IMR-90 (cell line): ENCODE measurements at regions not wholly inside any gene's neighbourhood (a gene's known extent, or its start where the extent isn't known, plus 50 kb on each side); places are given as distances from the start of the nearest gene placed in this dataset.

ENCODE experiments used
- ATAC-seq: fragments of 200-7000 bp; cut with Tn5 transposase; 2 replicates; pipeline ENCODE4 v1.9.1; 2020; ENCODE audit warnings: low read depth, mild to moderate bottlenecking, moderate library complexity
- BruUV-seq: library from RNA; stranded (reverse); fragments of 400-500 nt; replicated peaks from 2 replicates; lab custom pipeline; 2021; lab: Mats Ljungman, UMichigan
- CTCF ChIA-PET: fragments of 300-600 bp; formaldehyde crosslinking; extraction: SDS; loops from one replicate; lab custom pipeline; 2021; ENCODE audit warnings: antibody characterized with exemption; lab: Yijun Ruan, JAX
- POLR2A ChIA-PET: fragments of 300-600 bp; sonication (Branson Sonifier 250); formaldehyde crosslinking; loops from one replicate; lab custom pipeline; 2022; ENCODE audit warnings: antibody characterized with exemption; ENCODE audit not compliant: unreplicated experiment; lab: Charles Lee
- DNase-seq: peaks from one replicate; pipeline ENCODE4 v3.0.0; 2013
- H2AFZ ChIP-seq: replicated peaks from 2 replicates; pipeline ENCODE3; 2013; ENCODE audit warnings: low read length, mild to moderate bottlenecking; ENCODE audit not compliant: poor library complexity
- H2AK5ac ChIP-seq: 2 replicates; pipeline ENCODE4 v1.6.1; 2013; ENCODE audit warnings: low read depth, low read length, inconsistent platforms
- H2AK9ac ChIP-seq: replicated peaks from 2 replicates; pipeline ENCODE3; 2013; ENCODE audit warnings: mild to moderate bottlenecking, low read depth, low read length, moderate library complexity; ENCODE audit not compliant: poor library complexity
- H2BK120ac ChIP-seq: 2 replicates; pipeline ENCODE4 v1.6.1; 2013; ENCODE audit warnings: low read depth, low read length, inconsistent platforms
- H2BK15ac ChIP-seq: 3 replicates; pipeline ENCODE4 v1.6.1; 2013; ENCODE audit warnings: low read depth, low read length, inconsistent platforms
- H2BK20ac ChIP-seq: 2 replicates; pipeline ENCODE4 v1.6.1; 2013; ENCODE audit warnings: low read depth, mild to moderate bottlenecking, inconsistent platforms, low read length, moderate library complexity
- H2BK5ac ChIP-seq: 2 replicates; pipeline ENCODE4 v1.6.1; 2013; ENCODE audit warnings: mild to moderate bottlenecking, low read depth, low read length, inconsistent platforms; ENCODE audit not compliant: poor library complexity, severe bottlenecking
- H3K14ac ChIP-seq: replicated peaks from 2 replicates; pipeline ENCODE4 v1.6.1; 2013; ENCODE audit warnings: low read depth, low read length, inconsistent platforms
- H3K18ac ChIP-seq: 2 replicates; pipeline ENCODE4 v1.6.1; 2013; ENCODE audit warnings: low read depth, low read length, control low read depth
- H3K23ac ChIP-seq: 2 replicates; pipeline ENCODE4 v1.6.1; 2013; ENCODE audit warnings: low read depth, low read length, inconsistent platforms
- H3K27ac ChIP-seq: 2 replicates; pipeline ENCODE4 v1.5.1; 2013; ENCODE audit warnings: mild to moderate bottlenecking, control low read depth, low read length; ENCODE audit not compliant: insufficient read depth
- H3K27me3 ChIP-seq: 2 replicates; pipeline ENCODE4 v1.6.1; 2013; ENCODE audit warnings: low read length; ENCODE audit not compliant: control insufficient read depth, insufficient read depth
- H3K36me3 ChIP-seq: 2 replicates; pipeline ENCODE4 v1.6.1; 2013; ENCODE audit warnings: low read length, mixed read lengths; ENCODE audit not compliant: control insufficient read depth, insufficient read depth
- H3K4ac ChIP-seq: 2 replicates; pipeline ENCODE4 v1.6.1; 2013; ENCODE audit warnings: low read depth, low read length, inconsistent platforms
- H3K4me1 ChIP-seq: 2 replicates; pipeline ENCODE4 v1.6.1; 2013; ENCODE audit warnings: low read length, mixed read lengths; ENCODE audit not compliant: control insufficient read depth, insufficient read depth
- H3K4me2 ChIP-seq: 2 replicates; pipeline ENCODE4 v1.6.1; 2013; ENCODE audit warnings: low read depth, mild to moderate bottlenecking, control low read depth, low read length, moderate library complexity
- H3K4me3 ChIP-seq: 2 replicates; pipeline ENCODE4 v1.5.1; 2013; ENCODE audit warnings: low read depth, mild to moderate bottlenecking, control low read depth, low read length, moderate library complexity; ENCODE audit not compliant: insufficient read depth
- H3K56ac ChIP-seq: 2 replicates; pipeline ENCODE4 v1.6.1; 2013; ENCODE audit warnings: low read length, inconsistent platforms; ENCODE audit not compliant: insufficient read depth; ENCODE audit errors: extremely low read depth
- H3K79me1 ChIP-seq, 2 experiments: 2 replicates each; pipeline ENCODE4 v1.6.1; 2013; ENCODE audit warnings: low read length in 2 of 2, inconsistent platforms in 1 of 2, low read depth in 1 of 2
- H3K9ac ChIP-seq: 2 replicates; pipeline ENCODE4 v1.6.1; 2013; ENCODE audit warnings: low read depth, low read length, control low read depth
- H3K9me1 ChIP-seq: 2 replicates; pipeline ENCODE4 v1.6.1; 2013; ENCODE audit warnings: low read length, inconsistent platforms; ENCODE audit not compliant: insufficient read depth
- H3K9me3 ChIP-seq: 2 replicates; pipeline ENCODE4 v1.6.1; 2013; ENCODE audit warnings: low read length; ENCODE audit not compliant: control insufficient read depth, insufficient read depth
- H4K20me1 ChIP-seq: 2 replicates; pipeline ENCODE4 v1.6.1; 2013; ENCODE audit warnings: low read length, inconsistent platforms; ENCODE audit not compliant: insufficient read depth
- H4K5ac ChIP-seq: 2 replicates; pipeline ENCODE4 v1.6.1; 2013; ENCODE audit warnings: mild to moderate bottlenecking, low read depth, low read length, control low read depth
- H4K8ac ChIP-seq, 2 experiments: 2 replicates each; pipeline ENCODE4 v1.6.1; 2013; ENCODE audit warnings: low read depth in 2 of 2, low read length in 2 of 2, control low read depth in 1 of 2, inconsistent platforms in 1 of 2
- H4K91ac ChIP-seq: 2 replicates; pipeline ENCODE4 v1.6.1; 2013; ENCODE audit warnings: low read depth, low read length, inconsistent platforms; ENCODE audit not compliant: insufficient read depth
- BHLHE40 ChIP-seq: fragments of 150-350 bp; IDR thresholded peaks from 2 replicates; pipeline ENCODE4 v1.6.1; 2016; ENCODE audit warnings: mild to moderate bottlenecking, low read depth, low read length
- CHD1 ChIP-seq: IDR thresholded peaks from 2 replicates; pipeline ENCODE4 v1.6.1; 2012; ENCODE audit warnings: low read depth, low read length, improper control_type of control experiment
- CTCF ChIP-seq: conservative IDR thresholded peaks from 2 replicates; pipeline ENCODE4 v1.5.1; 2012; ENCODE audit warnings: mild to moderate bottlenecking, low read depth, low read length, improper control_type of control experiment
- MXI1 ChIP-seq: IDR thresholded peaks from 2 replicates; pipeline ENCODE4 v1.6.1; 2012; ENCODE audit warnings: low read depth, mild to moderate bottlenecking, low read length, moderate library complexity, borderline replicate concordance
- POLR2A ChIP-seq: IDR thresholded peaks from 2 replicates; pipeline ENCODE4 v1.6.1; 2012; ENCODE audit warnings: mild to moderate bottlenecking, low read depth, low read length
- RAD21 ChIP-seq: IDR thresholded peaks from 2 replicates; pipeline ENCODE4 v1.6.1; 2012; ENCODE audit warnings: low read length, improper control_type of control experiment
- RCOR1 ChIP-seq: IDR thresholded peaks from 2 replicates; pipeline ENCODE4 v1.6.1; 2012; ENCODE audit warnings: mild to moderate bottlenecking, low read length, improper control_type of control experiment; ENCODE audit not compliant: insufficient replicate concordance
- RFX5 ChIP-seq: IDR thresholded peaks from 2 replicates; pipeline ENCODE4 v1.8.0; 2012; ENCODE audit warnings: low read depth, mild to moderate bottlenecking, low read length, moderate library complexity
- WGBS, 2 experiments: methylation state at CpG; one replicate each; pipeline versions ENCODE4 v1.1.5 to v1.1.7; 2013; ENCODE audit warnings: missing lambda C conversion rate in 2 of 2; ENCODE audit not compliant: insufficient read length in 1 of 2; ENCODE audit errors: extremely low coverage in 2 of 2; 5-methylcytosine and 5-hydroxymethylcytosine counted together
- dilution Hi-C: fragments of 300-500 bp; cut with HindIII; formaldehyde crosslinking; loops from one replicate; pipeline ENCODE4 v1.14.3; 2018; ENCODE audit warnings: low sequenced_read_pairs; ENCODE audit not compliant: unreplicated experiment
- in situ Hi-C: fragments of 300-500 bp; cut with MboI; formaldehyde crosslinking; loops from 3 replicates; pipeline ENCODE4 v1.14.3; 2019; ENCODE audit warnings: low sequenced_read_pairs, inconsistent platforms, mixed read lengths
- intact Hi-C: fragments of 100-400 bp; cut with micrococcal nuclease; formaldehyde crosslinking; loops from 2 replicates; pipeline ENCODE4 v1.10.0; 2022
- TF ChIP-seq, protein P1 (sequence below): fragments of 150-350 bp; IDR thresholded peaks from 2 replicates; pipeline ENCODE4 v1.6.1; 2016; ENCODE audit warnings: low read depth, mild to moderate bottlenecking, low read length, moderate library complexity, borderline replicate concordance

- Histone ChIP-seq H3K14ac (peak overlapping the region; percentile 44; the same call in 1 of the 2 replicates), H4K91ac (no peak overlapping the region), H2BK5ac (no peak overlapping the region), H2AFZ (no peak overlapping the region), H3K27ac (peak overlapping the region; percentile 40; the same call in 1 of the 2 replicates), H3K9me3 (no peaks in the 10 kb centered on the region), H3K4me1 (peaks cover 2% of the 10 kb centered on the region; the same call in 1 of the 2 replicates), H2AK5ac (no peak overlapping the region), H3K4ac (no peak overlapping the region), H3K36me3 (no peaks in the 10 kb centered on the region), H2BK20ac (peak overlapping the region; percentile 20), H3K4me3 (no peak overlapping the region), H3K4me2 (no peak overlapping the region), H2BK120ac (peak overlapping the region; percentile 35; the same call in 1 of the 2 replicates), H4K5ac (peak overlapping the region; percentile 72; the same call in 1 of the 2 replicates), H4K20me1 (no peaks in the 10 kb centered on the region), H3K27me3 (no peaks in the 10 kb centered on the region), H2AK9ac (no peak overlapping the region), H3K79me1 (no peaks in the 10 kb centered on the region), H3K18ac (peak overlapping the region; percentile 76), H3K9ac (no peak overlapping the region), H2BK15ac (peak overlapping the region; percentile 50; the same call in 2 of the 3 replicates), H4K8ac (peak overlapping the region in 1 of 2 experiments; percentile 75; a peak in 1 of 4 replicates), H3K23ac (no peak overlapping the region), H3K9me1 (no peaks in the 10 kb centered on the region), H3K56ac (no peak overlapping the region)
- ChIA-PET POLR2A (no interaction called here), CTCF (no interaction called here)
- no CpG with 5 or more reads among the region's 5 CpGs for WGBS, 2 experiments
- DNase-seq (no peak), ATAC-seq (no peak)
- TF ChIP-seq MXI1 (no peak), RCOR1 (no peak), BHLHE40 (no peak), RAD21 (no peak), POLR2A (no peak), RFX5 (no peak), CTCF (no peak), CHD1 (no peak)
- TF ChIP-seq, protein P1, sequence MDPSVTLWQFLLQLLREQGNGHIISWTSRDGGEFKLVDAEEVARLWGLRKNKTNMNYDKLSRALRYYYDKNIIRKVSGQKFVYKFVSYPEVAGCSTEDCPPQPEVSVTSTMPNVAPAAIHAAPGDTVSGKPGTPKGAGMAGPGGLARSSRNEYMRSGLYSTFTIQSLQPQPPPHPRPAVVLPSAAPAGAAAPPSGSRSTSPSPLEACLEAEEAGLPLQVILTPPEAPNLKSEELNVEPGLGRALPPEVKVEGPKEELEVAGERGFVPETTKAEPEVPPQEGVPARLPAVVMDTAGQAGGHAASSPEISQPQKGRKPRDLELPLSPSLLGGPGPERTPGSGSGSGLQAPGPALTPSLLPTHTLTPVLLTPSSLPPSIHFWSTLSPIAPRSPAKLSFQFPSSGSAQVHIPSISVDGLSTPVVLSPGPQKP: no peak
- BruUV-seq: no TSS peak
- dilution Hi-C loops (no loop called here), intact Hi-C loops (no loop called here), in situ Hi-C loops (no loop called here)
Observed at GRCh38 chr7:81562581-81562980, 207.3 kb downstream of the HGF start.
